ENCODE measurements at regions not wholly inside any gene's neighbourhood (a gene's known extent, or its start where the extent isn't known, plus 50 kb on each side); places are given as distances from the start of the nearest gene placed in this dataset.
A peak's percentile ranks its signal among the peaks of the same experiment; 100 is the strongest.

DNA sequence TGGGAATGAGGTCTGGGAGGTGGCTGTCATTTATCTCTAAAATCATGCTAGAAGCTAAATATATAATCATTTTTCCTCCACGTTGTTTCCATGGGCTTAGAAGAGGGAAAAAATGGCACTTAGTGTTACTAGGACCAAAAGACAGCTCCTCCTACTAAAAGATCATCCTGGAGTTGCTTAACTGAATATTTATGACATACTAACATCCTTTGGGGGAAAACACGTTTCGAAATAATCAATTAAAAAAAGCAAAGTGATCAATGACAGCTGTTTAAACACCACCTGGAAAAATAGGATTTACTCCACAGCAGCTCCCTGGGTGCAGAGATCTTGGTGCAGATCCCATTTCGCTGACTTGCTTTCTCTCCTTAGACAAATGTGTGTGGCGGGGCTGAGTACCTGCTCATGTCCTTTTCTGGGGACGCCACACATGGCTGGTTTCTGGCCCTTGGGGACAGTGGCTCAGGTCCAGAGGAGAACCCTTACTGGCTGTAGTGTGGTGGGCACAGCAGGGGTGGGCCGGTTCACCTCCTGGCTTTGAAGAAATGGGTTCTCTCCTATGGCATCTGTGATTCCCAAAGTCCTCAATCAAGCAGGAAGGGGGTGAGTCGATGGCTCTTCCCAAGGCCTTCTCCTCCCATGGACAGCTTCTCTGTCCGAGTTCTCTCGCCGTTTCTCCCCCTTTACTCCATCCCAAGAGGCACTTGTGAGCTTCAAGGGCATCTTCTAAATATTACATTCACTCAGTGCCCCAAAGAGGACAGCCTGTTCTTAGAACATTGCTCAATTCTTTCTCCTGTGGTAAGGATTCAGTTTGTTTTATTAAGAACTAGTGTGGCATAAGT, 156.4 kb upstream of the KLF14 start:
- TF ChIP-seq, protein P1, sequence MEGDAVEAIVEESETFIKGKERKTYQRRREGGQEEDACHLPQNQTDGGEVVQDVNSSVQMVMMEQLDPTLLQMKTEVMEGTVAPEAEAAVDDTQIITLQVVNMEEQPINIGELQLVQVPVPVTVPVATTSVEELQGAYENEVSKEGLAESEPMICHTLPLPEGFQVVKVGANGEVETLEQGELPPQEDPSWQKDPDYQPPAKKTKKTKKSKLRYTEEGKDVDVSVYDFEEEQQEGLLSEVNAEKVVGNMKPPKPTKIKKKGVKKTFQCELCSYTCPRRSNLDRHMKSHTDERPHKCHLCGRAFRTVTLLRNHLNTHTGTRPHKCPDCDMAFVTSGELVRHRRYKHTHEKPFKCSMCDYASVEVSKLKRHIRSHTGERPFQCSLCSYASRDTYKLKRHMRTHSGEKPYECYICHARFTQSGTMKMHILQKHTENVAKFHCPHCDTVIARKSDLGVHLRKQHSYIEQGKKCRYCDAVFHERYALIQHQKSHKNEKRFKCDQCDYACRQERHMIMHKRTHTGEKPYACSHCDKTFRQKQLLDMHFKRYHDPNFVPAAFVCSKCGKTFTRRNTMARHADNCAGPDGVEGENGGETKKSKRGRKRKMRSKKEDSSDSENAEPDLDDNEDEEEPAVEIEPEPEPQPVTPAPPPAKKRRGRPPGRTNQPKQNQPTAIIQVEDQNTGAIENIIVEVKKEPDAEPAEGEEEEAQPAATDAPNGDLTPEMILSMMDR (IDR thresholded peaks at IDR 0.05), result no peak
- TF ChIP-seq EP300 (IDR thresholded peaks at IDR 0.05) (peak in 3 of 4 donors; percentile 81 to 98 (median 92)), POLR2AphosphoS5 (IDR thresholded peaks at IDR 0.05) (peak; percentile 60)

All from upper lobe of left lung (tissue), 4 donors.